Osteocyte (in vitro differentiated cells): ENCODE measurements at regions not wholly inside any gene's neighbourhood (a gene's known extent, or its start where the extent isn't known, plus 50 kb on each side); places are given as distances from the start of the nearest gene placed in this dataset.

ENCODE experiments used
- DNase-seq: peaks from one replicate; pipeline ENCODE4 v3.0.0; 2021; ENCODE audit warnings: mixed read lengths; ENCODE audit not compliant: unreplicated experiment; ENCODE audit errors: extremely low spot score
- H3K27ac Mint-ChIP-seq: one replicate; pipeline ENCODE4 v1.8.0; 2021; ENCODE audit warnings: mild to moderate bottlenecking, mixed read lengths; ENCODE audit not compliant: unreplicated experiment
- H3K27me3 Mint-ChIP-seq: one replicate; pipeline ENCODE4 v1.8.0; 2021; ENCODE audit warnings: mixed read lengths; ENCODE audit not compliant: unreplicated experiment
- H3K36me3 Mint-ChIP-seq: one replicate; pipeline ENCODE4 v1.8.0; 2021; ENCODE audit warnings: mixed read lengths; ENCODE audit not compliant: unreplicated experiment
- H3K4me1 Mint-ChIP-seq: one replicate; pipeline ENCODE4 v1.8.0; 2021; ENCODE audit warnings: mixed read lengths; ENCODE audit not compliant: unreplicated experiment
- H3K4me3 Mint-ChIP-seq: one replicate; pipeline ENCODE4 v1.8.0; 2021; ENCODE audit warnings: mild to moderate bottlenecking, moderate library complexity, mixed read lengths; ENCODE audit not compliant: unreplicated experiment
- H3K9me3 Mint-ChIP-seq: one replicate; pipeline ENCODE4 v1.8.0; 2021; ENCODE audit warnings: mixed read lengths; ENCODE audit not compliant: unreplicated experiment
- TF ChIP-seq, protein P1 (sequence below): fragments of 200-600 bp; sonication (generic); IDR thresholded peaks from 2 replicates; pipeline ENCODE4 v1.5.0; 2021; ENCODE audit warnings: antibody characterized with exemption, mild to moderate bottlenecking, moderate library complexity

DNA sequence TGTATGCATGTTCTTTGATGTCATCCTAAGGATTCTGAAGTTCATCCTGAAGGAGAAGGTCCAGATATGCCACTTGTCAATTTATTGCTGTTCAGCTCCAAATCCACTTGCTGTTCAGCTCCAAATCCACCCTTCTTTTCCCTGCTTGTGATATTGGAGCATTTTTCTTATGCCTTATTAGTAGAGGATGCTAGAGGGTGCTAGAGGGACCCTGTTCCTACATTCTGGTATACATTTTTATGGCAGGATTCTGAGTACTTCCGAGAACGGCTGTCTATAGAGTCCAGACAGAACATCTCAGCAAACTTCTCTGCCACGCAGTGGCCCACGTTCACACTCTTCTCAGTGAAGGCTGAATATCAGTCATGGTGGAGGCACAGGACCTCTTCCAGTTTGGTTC lies 406.7 kb downstream of the NOVA1 start:
- no peak for DNase-seq
- Mint-ChIP-seq H3K36me3 (no peaks in the 10 kb centered on the region), H3K4me1 (no peaks in the 10 kb centered on the region), H3K27ac (no peak overlapping the region), H3K27me3 (no peaks in the 10 kb centered on the region), H3K4me3 (no peak overlapping the region), H3K9me3 (peaks cover 10% of the 10 kb centered on the region)
- TF ChIP-seq, protein P1, sequence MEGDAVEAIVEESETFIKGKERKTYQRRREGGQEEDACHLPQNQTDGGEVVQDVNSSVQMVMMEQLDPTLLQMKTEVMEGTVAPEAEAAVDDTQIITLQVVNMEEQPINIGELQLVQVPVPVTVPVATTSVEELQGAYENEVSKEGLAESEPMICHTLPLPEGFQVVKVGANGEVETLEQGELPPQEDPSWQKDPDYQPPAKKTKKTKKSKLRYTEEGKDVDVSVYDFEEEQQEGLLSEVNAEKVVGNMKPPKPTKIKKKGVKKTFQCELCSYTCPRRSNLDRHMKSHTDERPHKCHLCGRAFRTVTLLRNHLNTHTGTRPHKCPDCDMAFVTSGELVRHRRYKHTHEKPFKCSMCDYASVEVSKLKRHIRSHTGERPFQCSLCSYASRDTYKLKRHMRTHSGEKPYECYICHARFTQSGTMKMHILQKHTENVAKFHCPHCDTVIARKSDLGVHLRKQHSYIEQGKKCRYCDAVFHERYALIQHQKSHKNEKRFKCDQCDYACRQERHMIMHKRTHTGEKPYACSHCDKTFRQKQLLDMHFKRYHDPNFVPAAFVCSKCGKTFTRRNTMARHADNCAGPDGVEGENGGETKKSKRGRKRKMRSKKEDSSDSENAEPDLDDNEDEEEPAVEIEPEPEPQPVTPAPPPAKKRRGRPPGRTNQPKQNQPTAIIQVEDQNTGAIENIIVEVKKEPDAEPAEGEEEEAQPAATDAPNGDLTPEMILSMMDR: no peak

- H3K4me3 Mint-ChIP-seq: no peak overlapping the region
- H3K9me3 Mint-ChIP-seq: peaks cover 10% of the 10 kb centered on the region
- H3K27me3 Mint-ChIP-seq: no peaks in the 10 kb centered on the region
- no peaks in the 10 kb centered on the region for H3K36me3 Mint-ChIP-seq
- no peak for DNase-seq
- TF ChIP-seq, protein P1: no peak
- H3K27ac Mint-ChIP-seq: no peak overlapping the region
- no peaks in the 10 kb centered on the region for H3K4me1 Mint-ChIP-seq
These were observed 407.2 kb downstream of the NOVA1 start for GRCh38 chr14:26190646-26191045.

- Mint-ChIP-seq H3K27me3 (no peaks in the 10 kb centered on the region), H3K27ac (no peak overlapping the region), H3K9me3 (peaks cover 7% of the 10 kb centered on the region), H3K36me3 (no peaks in the 10 kb centered on the region), H3K4me3 (no peak overlapping the region), H3K4me1 (no peaks in the 10 kb centered on the region)
- no peak for DNase-seq
- TF ChIP-seq, protein P1: no peak
These were observed 409.7 kb downstream of the NOVA1 start for GRCh38 chr14:26187996-26188620.

GRCh38 chr14:26180221-26180620 lies 417.6 kb downstream of the NOVA1 start:
- TF ChIP-seq, protein P1: no peak
- no peak for DNase-seq
- Mint-ChIP-seq H3K9me3 (no peaks in the 10 kb centered on the region), H3K27me3 (no peaks in the 10 kb centered on the region), H3K4me1 (no peaks in the 10 kb centered on the region), H3K36me3 (no peaks in the 10 kb centered on the region), H3K27ac (no peak overlapping the region), H3K4me3 (no peak overlapping the region)

- H3K36me3 Mint-ChIP-seq: no peaks in the 10 kb centered on the region
- no peaks in the 10 kb centered on the region for H3K27me3 Mint-ChIP-seq
- DNase-seq: no peak
- no peak overlapping the region for H3K4me3 Mint-ChIP-seq
- no peaks in the 10 kb centered on the region for H3K4me1 Mint-ChIP-seq
- TF ChIP-seq, protein P1: no peak
- H3K9me3 Mint-ChIP-seq: no peaks in the 10 kb centered on the region
- no peak overlapping the region for H3K27ac Mint-ChIP-seq
These were observed 422.2 kb downstream of the NOVA1 start for GRCh38 chr14:26175658-26176057.
